Bone marrow (tissue), 2 donors: ENCODE measurements at regions not wholly inside any gene's neighbourhood (a gene's known extent, or its start where the extent isn't known, plus 50 kb on each side); places are given as distances from the start of the nearest gene placed in this dataset.

Experiments used
- DNase-seq, 2 donors: peaks; one replicate each; lab custom pipeline; 2025; lab: John Stamatoyannopoulos, UW

GRCh38 chr2:4369826-4370419, 666.5 kb downstream of the DCDC2C start:
- no peak for DNase-seq

GRCh38 chr2:4370422-4371090, 667.2 kb downstream of the DCDC2C start:
- no peak for DNase-seq

GRCh38 chr2:4381049-4381448, 677.7 kb downstream of the DCDC2C start:
- no peak for DNase-seq

GRCh38 chr2:4381773-4382172, 678.4 kb downstream of the DCDC2C start:
- DNase-seq = no peak

- no peak for DNase-seq
These were observed 687.6 kb downstream of the DCDC2C start for GRCh38 chr2:4391013-4391412.

- DNase-seq = no peak
These were observed 701.0 kb downstream of the DCDC2C start for GRCh38 chr2:4404363-4404762.

- no peak for DNase-seq
These were observed 704.9 kb downstream of the DCDC2C start for GRCh38 chr2:4408321-4408720.

- DNase-seq = no peak
These were observed 709.3 kb downstream of the DCDC2C start for GRCh38 chr2:4412637-4413187.

- DNase-seq = no peak
These were observed 711.8 kb downstream of the DCDC2C start for GRCh38 chr2:4415171-4415570.

- DNase-seq = no peak
These were observed 712.5 kb downstream of the DCDC2C start for GRCh38 chr2:4415810-4416413.

- DNase-seq = no peak
These were observed 713.1 kb downstream of the DCDC2C start for GRCh38 chr2:4416431-4416830.

- no peak for DNase-seq
These were observed 714.4 kb downstream of the DCDC2C start for GRCh38 chr2:4417771-4418170.

GRCh38 chr2:4420032-4420431, 716.7 kb downstream of the DCDC2C start:
- no peak for DNase-seq

GRCh38 chr2:4424153-4424552, 720.8 kb downstream of the DCDC2C start:
- no peak for DNase-seq

GRCh38 chr2:4427083-4427482, 723.7 kb downstream of the DCDC2C start:
- no peak for DNase-seq

GRCh38 chr2:4445821-4446220, 742.4 kb downstream of the DCDC2C start:
- DNase-seq = no peak

GRCh38 chr2:4454907-4455306, 751.5 kb downstream of the DCDC2C start:
- DNase-seq = no peak

- DNase-seq = no peak
These were observed 752.2 kb downstream of the DCDC2C start for GRCh38 chr2:4455486-4456155.

- no peak for DNase-seq
These were observed 761.4 kb downstream of the DCDC2C start for GRCh38 chr2:4464634-4465266.

GRCh38 chr2:4465671-4466070, 762.3 kb downstream of the DCDC2C start:
- no peak for DNase-seq

GRCh38 chr2:4475618-4476017, 772.2 kb downstream of the DCDC2C start:
- no peak for DNase-seq

- DNase-seq = no peak
These were observed 779.7 kb downstream of the DCDC2C start for GRCh38 chr2:4483050-4483449.
